Spleen (tissue), 11 donors: ENCODE measurements at regions not wholly inside any gene's neighbourhood (a gene's known extent, or its start where the extent isn't known, plus 50 kb on each side); places are given as distances from the start of the nearest gene placed in this dataset.

Experiments used
- DNase-seq: peaks from one replicate; pipeline ENCODE4 v3.0.0-alpha.2; 2020
- H3K27ac ChIP-seq, 8 donors: fragments of 200-600 bp; sonication (generic) in 7 of 8; 1 replicate in 4 of 8; 2 replicates in 4 of 8; pipeline versions ENCODE4 v1.5.0 to v1.8.0; 2016 to 2021; ENCODE audit warnings: inconsistent platforms in 4 of 8, mild to moderate bottlenecking in 4 of 8, moderate library complexity in 1 of 8
- H3K27me3 ChIP-seq, 7 donors: fragments of 200-600 bp; sonication (generic) in 6 of 7; replicated peaks in 1 of 7; 1 replicate in 4 of 7; 2 replicates in 3 of 7; pipeline versions ENCODE4 v1.5.0 to v1.8.0; 2016 to 2021; ENCODE audit warnings: inconsistent platforms in 3 of 7, mild to moderate bottlenecking in 1 of 7
- H3K36me3 ChIP-seq, 6 donors: fragments of 200-600 bp; sonication (generic) in 5 of 6; 1 replicate in 4 of 6; 2 replicates in 2 of 6; pipeline versions ENCODE4 v1.5.0 to v1.8.0; 2016 to 2021; ENCODE audit warnings: inconsistent platforms in 2 of 6
- H3K4me1 ChIP-seq, 6 donors: fragments of 200-600 bp; sonication (generic) in 5 of 6; 1 replicate in 3 of 6; 2 replicates in 3 of 6; pipeline versions ENCODE4 v1.5.0 to v1.8.0; 2016 to 2021; ENCODE audit warnings: inconsistent platforms in 3 of 6
- H3K4me3 ChIP-seq, 8 donors: fragments of 200-600 bp; sonication (generic) in 7 of 8; 1 replicate in 4 of 8; 2 replicates in 4 of 8; pipeline versions ENCODE4 v1.5.0 to v1.8.0; 2016 to 2021; ENCODE audit warnings: inconsistent platforms in 4 of 8, mild to moderate bottlenecking in 4 of 8, moderate library complexity in 2 of 8
- H3K9me3 ChIP-seq, 8 donors: fragments of 200-600 bp; sonication (generic) in 7 of 8; 1 replicate in 4 of 8; 2 replicates in 4 of 8; pipeline versions ENCODE4 v1.5.0 to v1.8.0; 2016 to 2021; ENCODE audit warnings: inconsistent platforms in 4 of 8
- CTCF ChIP-seq, 11 experiments: fragments of 200-600 bp in 7 of 11; fragments of 450-650 bp in 4 of 11; sonication (generic) in 4 of 11; IDR thresholded peaks in 8 of 11; conservative IDR thresholded peaks in 3 of 11; 1 replicate in 7 of 11; 2 replicates in 4 of 11; pipeline versions ENCODE4 v1.4.0 to v1.8.0; 2016 to 2021; ENCODE audit warnings: antibody characterized with exemption in 11 of 11, inconsistent platforms in 4 of 11, mild to moderate bottlenecking in 1 of 11
- POLR2A ChIP-seq, 3 donors: fragments of 450-650 bp; IDR thresholded peaks; one replicate each; pipeline ENCODE4 v1.5.1; 2017; ENCODE audit warnings: antibody characterized with exemption in 3 of 3, mild to moderate bottlenecking in 1 of 3
- POLR2AphosphoS5 ChIP-seq, 3 donors: sonication (generic); formaldehyde crosslinking; IDR thresholded peaks; one replicate each; pipeline ENCODE4 v1.5.1; 2017; ENCODE audit warnings: antibody characterized with exemption in 3 of 3
- WGBS, 5 donors: extraction: QIAGEN DNeasy Blood & Tissue Kit in 3 of 5; methylation state at CpG; one replicate each; pipeline versions ENCODE4 v1.1.5 to v1.1.7; 2013 to 2018; 5-methylcytosine and 5-hydroxymethylcytosine counted together
- intact Hi-C: fragments of 100-400 bp; cut with DNase I; formaldehyde crosslinking; loops from one replicate; pipeline ENCODE4 v1.15.0; 2023; ENCODE audit warnings: low total_unique reads
- donor health status: healthy with polysubstance abuse.
- donor health status: DM: no; HTN: no; CAD: no; lungs with moderate emphysema.
- donor health status: DM: no; HTN: no; CAD: no.
- donor health status: Bipolar disorder and iron deficiency.
- donor health status: healthy.
- donor health status: DM: no; HTN: no; CAD: no.
- donor health status: DM: yes; HTN: yes; CAD: no.

GRCh38 chr10:78375854-78376785 lies 342.5 kb downstream of the RPS24 start:
- no peak overlapping the region for H3K4me3 ChIP-seq
- no peaks in the 10 kb centered on the region for H3K4me1 ChIP-seq
- intact Hi-C loops: no loop called here
- DNase-seq: peak; percentile 63
- 81 to 84% (median 83%) methylated on average over 16 to 17 of the region's 17 CpGs for WGBS, 5 donors
- no peaks in the 10 kb centered on the region for H3K36me3 ChIP-seq
- H3K27me3 ChIP-seq: peaks cover 0 to 3% (median 0%) of the 10 kb centered on the region in 7 donors
- no peak overlapping the region for H3K27ac ChIP-seq
- H3K9me3 ChIP-seq: peaks cover 0 to 9% (median 0%) of the 10 kb centered on the region in 8 donors
- TF ChIP-seq POLR2AphosphoS5 (IDR thresholded peaks at IDR 0.05) (no peak), POLR2A (IDR thresholded peaks at IDR 0.05) (no peak)

GRCh38 chr10:78377356-78377755 lies 343.7 kb downstream of the RPS24 start:
- Histone ChIP-seq H3K27ac (no peak overlapping the region), H3K4me3 (no peak overlapping the region), H3K4me1 (no peaks in the 10 kb centered on the region), H3K36me3 (no peaks in the 10 kb centered on the region), H3K9me3 (peaks cover 0 to 9% (median 0%) of the 10 kb centered on the region in 8 donors), H3K27me3 (peaks cover 0 to 9% (median 0%) of the 10 kb centered on the region in 7 donors)
- TF ChIP-seq POLR2AphosphoS5 (IDR thresholded peaks at IDR 0.05) (no peak), POLR2A (IDR thresholded peaks at IDR 0.05) (no peak), CTCF (IDR thresholded peaks at IDR 0.05 in 8 of 11, conservative IDR thresholded peaks at IDR 0.05 in 3 of 11) (no peak)
- no peak for DNase-seq
- intact Hi-C loops: no loop called here
- WGBS, 5 donors: 73 to 100% (median 91%) methylated on average over 1 of the region's 1 CpG

DNA sequence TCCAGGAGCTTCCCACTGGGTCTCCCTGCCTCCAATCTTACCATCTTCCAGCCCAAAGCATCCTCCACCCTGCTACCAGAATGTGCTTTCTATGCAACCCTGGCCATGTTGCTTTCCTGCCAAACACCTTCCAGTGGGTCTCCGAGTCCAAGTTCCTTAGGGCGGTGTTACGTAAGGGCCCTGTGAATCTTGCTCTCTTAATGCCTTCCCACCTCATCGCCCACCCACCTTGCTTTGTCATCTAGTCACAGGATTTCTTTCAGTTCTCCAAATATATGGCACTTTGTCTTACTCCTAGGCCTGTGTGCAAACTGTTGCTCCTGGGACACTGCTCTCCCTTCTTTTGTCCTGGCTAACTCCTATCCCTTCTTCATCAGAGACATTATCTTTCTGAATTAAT lies 344.5 kb downstream of the RPS24 start:
- Histone ChIP-seq H3K9me3 (peaks cover 0 to 9% (median 0%) of the 10 kb centered on the region in 8 donors), H3K27ac (no peak overlapping the region), H3K4me1 (no peaks in the 10 kb centered on the region), H3K36me3 (no peaks in the 10 kb centered on the region), H3K27me3 (peaks cover 0 to 9% (median 0%) of the 10 kb centered on the region in 7 donors), H3K4me3 (no peak overlapping the region)
- 86 to 98% (median 95%) methylated on average over 4 of the region's 4 CpGs for WGBS, 5 donors
- no peak for TF ChIP-seq POLR2AphosphoS5 (IDR thresholded peaks at IDR 0.05)
- peak; percentile 4 for DNase-seq
- intact Hi-C loops: no loop called here

DNA sequence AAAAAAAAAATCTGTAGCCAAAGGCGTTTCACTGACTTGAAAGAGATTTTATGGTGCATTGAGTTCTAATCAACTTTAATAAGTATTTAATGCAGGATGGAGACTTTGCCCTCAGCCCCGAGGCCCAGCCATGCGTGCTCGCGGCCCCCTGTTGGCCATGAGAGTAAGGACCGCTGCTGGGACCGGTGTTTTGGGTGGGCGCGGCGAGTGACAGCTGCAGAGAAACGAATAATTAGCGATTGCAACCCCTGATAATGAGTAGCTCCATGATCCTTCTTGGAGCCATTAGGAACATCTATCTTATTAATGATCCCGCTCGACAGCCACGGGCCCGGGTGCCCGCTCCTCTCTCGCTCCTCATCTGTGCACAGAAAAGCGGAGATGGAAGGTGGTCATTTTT lies 347.4 kb downstream of the RPS24 start:
- no peak for DNase-seq
- 53 to 62% (median 57%) methylated on average over 19 of the region's 19 CpGs for WGBS, 5 donors

More for the DNA sequence above, 347.4 kb downstream of the RPS24 start:
- Histone ChIP-seq H3K36me3 (no peaks in the 10 kb centered on the region), H3K27ac (no peak overlapping the region), H3K4me3 (no peak overlapping the region), H3K9me3 (peaks cover 0 to 9% (median 0%) of the 10 kb centered on the region in 8 donors), H3K27me3 (peaks cover 0 to 9% (median 0%) of the 10 kb centered on the region in 7 donors), H3K4me1 (no peaks in the 10 kb centered on the region)
- TF ChIP-seq CTCF (IDR thresholded peaks at IDR 0.05 in 8 of 11, conservative IDR thresholded peaks at IDR 0.05 in 3 of 11): peak in 6 of 11 experiments; percentile 8 to 36 (median 24)
- no peak for TF ChIP-seq POLR2AphosphoS5 (IDR thresholded peaks at IDR 0.05)
- no peak for TF ChIP-seq POLR2A (IDR thresholded peaks at IDR 0.05)
- intact Hi-C loops: no loop called here
